ENCODE measurements at regions not wholly inside any gene's neighbourhood (a gene's known extent, or its start where the extent isn't known, plus 50 kb on each side); places are given as distances from the start of the nearest gene placed in this dataset.

- Histone ChIP-seq H3K4me3 (ENCODE audit: extremely low read depth, insufficient read depth, low read length, poor library complexity, severe bottlenecking) (no peak overlapping the region), H3K36me3 (ENCODE audit: control insufficient read depth, insufficient read depth, low read length) (no peaks in the 10 kb centered on the region), H3K27ac (ENCODE audit: low read depth, low read length, severe bottlenecking) (no peak overlapping the region), H3K4me1 (ENCODE audit: control insufficient read depth, insufficient read depth, low read length, poor library complexity, severe bottlenecking) (no peaks in the 10 kb centered on the region), H3K9me3 (ENCODE audit: control insufficient read depth, low read length) (no peaks in the 10 kb centered on the region)
- no CpG with 5 or more reads among the region's 1 CpG for WGBS, 2 experiments (ENCODE audit: insufficient coverage in 2 of 2)
These were observed 821.2 kb downstream of the RPA4 start for GRCh38 chrX:97704881-97705280.

GRCh38 chrX:97705936-97706335, 822.2 kb downstream of the RPA4 start:
- Histone ChIP-seq H3K4me3 (ENCODE audit: extremely low read depth, insufficient read depth, low read length, poor library complexity, severe bottlenecking) (no peak overlapping the region), H3K27ac (ENCODE audit: low read depth, low read length, severe bottlenecking) (no peak overlapping the region), H3K36me3 (ENCODE audit: control insufficient read depth, insufficient read depth, low read length) (no peaks in the 10 kb centered on the region), H3K4me1 (ENCODE audit: control insufficient read depth, insufficient read depth, low read length, poor library complexity, severe bottlenecking) (no peaks in the 10 kb centered on the region), H3K9me3 (ENCODE audit: control insufficient read depth, low read length) (no peaks in the 10 kb centered on the region)
- 93% methylated on average over 2 of the region's 2 CpGs; no CpG with 5 or more reads in 1 of the 2 experiments for WGBS, 2 experiments (ENCODE audit: insufficient coverage in 2 of 2)

- Histone ChIP-seq H3K27ac (ENCODE audit: low read depth, low read length, severe bottlenecking) (no peak overlapping the region), H3K9me3 (ENCODE audit: control insufficient read depth, low read length) (no peaks in the 10 kb centered on the region)
These were observed 830.4 kb downstream of the RPA4 start for GRCh38 chrX:97714072-97714471.

GRCh38 chrX:97728215-97728614, 844.5 kb downstream of the RPA4 start:
- Histone ChIP-seq H3K4me3 (ENCODE audit: extremely low read depth, insufficient read depth, low read length, poor library complexity, severe bottlenecking) (no peak overlapping the region), H3K36me3 (ENCODE audit: control insufficient read depth, insufficient read depth, low read length) (no peaks in the 10 kb centered on the region), H3K4me1 (ENCODE audit: control insufficient read depth, insufficient read depth, low read length, poor library complexity, severe bottlenecking) (no peaks in the 10 kb centered on the region), H3K27ac (ENCODE audit: low read depth, low read length, severe bottlenecking) (no peak overlapping the region), H3K9me3 (ENCODE audit: control insufficient read depth, low read length) (no peaks in the 10 kb centered on the region)
- 100% methylated on average over 1 of the region's 2 CpGs for WGBS, 2 experiments (ENCODE audit: insufficient coverage in 2 of 2)

More at GRCh38 chrX:97714072-97714471, 830.4 kb downstream of the RPA4 start:
- Histone ChIP-seq H3K4me3 (ENCODE audit: extremely low read depth, insufficient read depth, low read length, poor library complexity, severe bottlenecking) (no peak overlapping the region), H3K4me1 (ENCODE audit: control insufficient read depth, insufficient read depth, low read length, poor library complexity, severe bottlenecking) (no peaks in the 10 kb centered on the region), H3K36me3 (ENCODE audit: control insufficient read depth, insufficient read depth, low read length) (no peaks in the 10 kb centered on the region)

GRCh38 chrX:97740044-97740443, 856.3 kb downstream of the RPA4 start:
- H3K27ac ChIP-seq (ENCODE audit: low read depth, low read length, severe bottlenecking) = no peak overlapping the region
- H3K36me3 ChIP-seq (ENCODE audit: control insufficient read depth, insufficient read depth, low read length) = no peaks in the 10 kb centered on the region

GRCh38 chrX:97740886-97741285, 857.2 kb downstream of the RPA4 start:
- Histone ChIP-seq H3K27ac (ENCODE audit: low read depth, low read length, severe bottlenecking) (no peak overlapping the region), H3K36me3 (ENCODE audit: control insufficient read depth, insufficient read depth, low read length) (no peaks in the 10 kb centered on the region), H3K4me1 (ENCODE audit: control insufficient read depth, insufficient read depth, low read length, poor library complexity, severe bottlenecking) (no peaks in the 10 kb centered on the region), H3K4me3 (ENCODE audit: extremely low read depth, insufficient read depth, low read length, poor library complexity, severe bottlenecking) (no peak overlapping the region), H3K9me3 (ENCODE audit: control insufficient read depth, low read length) (no peaks in the 10 kb centered on the region)
- no CpG with 5 or more reads among the region's 1 CpG for WGBS, 2 experiments (ENCODE audit: insufficient coverage in 2 of 2)

More at GRCh38 chrX:97740044-97740443, 856.3 kb downstream of the RPA4 start:
- no peaks in the 10 kb centered on the region for H3K9me3 ChIP-seq (ENCODE audit: control insufficient read depth, low read length)
- no peak overlapping the region for H3K4me3 ChIP-seq (ENCODE audit: extremely low read depth, insufficient read depth, low read length, poor library complexity, severe bottlenecking)
- H3K4me1 ChIP-seq (ENCODE audit: control insufficient read depth, insufficient read depth, low read length, poor library complexity, severe bottlenecking) = no peaks in the 10 kb centered on the region

GRCh38 chrX:97743014-97743413, 859.3 kb downstream of the RPA4 start:
- H3K4me1 ChIP-seq (ENCODE audit: control insufficient read depth, insufficient read depth, low read length, poor library complexity, severe bottlenecking) = no peaks in the 10 kb centered on the region
- no CpG with 5 or more reads among the region's 3 CpGs for WGBS, 2 experiments (ENCODE audit: insufficient coverage in 2 of 2)

GRCh38 chrX:97747346-97747745, 863.6 kb downstream of the RPA4 start:
- WGBS, 2 experiments (ENCODE audit: insufficient coverage in 2 of 2) = no CpG with 5 or more reads among the region's 7 CpGs
- no peaks in the 10 kb centered on the region for H3K4me1 ChIP-seq (ENCODE audit: control insufficient read depth, insufficient read depth, low read length, poor library complexity, severe bottlenecking)
- no peaks in the 10 kb centered on the region for H3K36me3 ChIP-seq (ENCODE audit: control insufficient read depth, insufficient read depth, low read length)
- no peak overlapping the region for H3K4me3 ChIP-seq (ENCODE audit: extremely low read depth, insufficient read depth, low read length, poor library complexity, severe bottlenecking)
- H3K9me3 ChIP-seq (ENCODE audit: control insufficient read depth, low read length) = no peaks in the 10 kb centered on the region
- no peak overlapping the region for H3K27ac ChIP-seq (ENCODE audit: low read depth, low read length, severe bottlenecking)

More at GRCh38 chrX:97743014-97743413, 859.3 kb downstream of the RPA4 start:
- Histone ChIP-seq H3K4me3 (ENCODE audit: extremely low read depth, insufficient read depth, low read length, poor library complexity, severe bottlenecking) (no peak overlapping the region), H3K36me3 (ENCODE audit: control insufficient read depth, insufficient read depth, low read length) (no peaks in the 10 kb centered on the region), H3K27ac (ENCODE audit: low read depth, low read length, severe bottlenecking) (no peak overlapping the region), H3K9me3 (ENCODE audit: control insufficient read depth, low read length) (no peaks in the 10 kb centered on the region)

GRCh38 chrX:97751016-97751415, 867.3 kb downstream of the RPA4 start:
- no peaks in the 10 kb centered on the region for H3K9me3 ChIP-seq (ENCODE audit: control insufficient read depth, low read length)
- H3K36me3 ChIP-seq (ENCODE audit: control insufficient read depth, insufficient read depth, low read length) = no peaks in the 10 kb centered on the region
- no peak overlapping the region for H3K27ac ChIP-seq (ENCODE audit: low read depth, low read length, severe bottlenecking)
- H3K4me1 ChIP-seq (ENCODE audit: control insufficient read depth, insufficient read depth, low read length, poor library complexity, severe bottlenecking) = no peaks in the 10 kb centered on the region
- H3K4me3 ChIP-seq (ENCODE audit: extremely low read depth, insufficient read depth, low read length, poor library complexity, severe bottlenecking) = no peak overlapping the region
- 90 to 100% methylated on average over 1 to 2 of the region's 4 CpGs for WGBS, 2 experiments (ENCODE audit: insufficient coverage in 2 of 2)

GRCh38 chrX:97751735-97752134, 868.0 kb downstream of the RPA4 start:
- Histone ChIP-seq H3K27ac (ENCODE audit: low read depth, low read length, severe bottlenecking) (no peak overlapping the region), H3K9me3 (ENCODE audit: control insufficient read depth, low read length) (no peaks in the 10 kb centered on the region), H3K4me1 (ENCODE audit: control insufficient read depth, insufficient read depth, low read length, poor library complexity, severe bottlenecking) (no peaks in the 10 kb centered on the region), H3K4me3 (ENCODE audit: extremely low read depth, insufficient read depth, low read length, poor library complexity, severe bottlenecking) (no peak overlapping the region), H3K36me3 (ENCODE audit: control insufficient read depth, insufficient read depth, low read length) (no peaks in the 10 kb centered on the region)
- WGBS, 2 experiments (ENCODE audit: insufficient coverage in 2 of 2) = no CpG with 5 or more reads among the region's 4 CpGs

- Histone ChIP-seq H3K36me3 (ENCODE audit: control insufficient read depth, insufficient read depth, low read length) (no peaks in the 10 kb centered on the region), H3K27ac (ENCODE audit: low read depth, low read length, severe bottlenecking) (no peak overlapping the region), H3K4me3 (ENCODE audit: extremely low read depth, insufficient read depth, low read length, poor library complexity, severe bottlenecking) (no peak overlapping the region), H3K9me3 (ENCODE audit: control insufficient read depth, low read length) (no peaks in the 10 kb centered on the region), H3K4me1 (ENCODE audit: control insufficient read depth, insufficient read depth, low read length, poor library complexity, severe bottlenecking) (no peaks in the 10 kb centered on the region)
- 100% methylated on average over 1 of the region's 5 CpGs; no CpG with 5 or more reads in 1 of the 2 experiments for WGBS, 2 experiments (ENCODE audit: insufficient coverage in 2 of 2)
These were observed 873.2 kb downstream of the RPA4 start for GRCh38 chrX:97756879-97757278.

- H3K9me3 ChIP-seq (ENCODE audit: control insufficient read depth, low read length) = no peaks in the 10 kb centered on the region
These were observed 879.7 kb downstream of the RPA4 start for GRCh38 chrX:97763391-97763790.

More at GRCh38 chrX:97763391-97763790, 879.7 kb downstream of the RPA4 start:
- H3K36me3 ChIP-seq (ENCODE audit: control insufficient read depth, insufficient read depth, low read length) = no peaks in the 10 kb centered on the region
- H3K27ac ChIP-seq (ENCODE audit: low read depth, low read length, severe bottlenecking) = no peak overlapping the region
- H3K4me1 ChIP-seq (ENCODE audit: control insufficient read depth, insufficient read depth, low read length, poor library complexity, severe bottlenecking) = peaks cover 5% of the 10 kb centered on the region
- H3K4me3 ChIP-seq (ENCODE audit: extremely low read depth, insufficient read depth, low read length, poor library complexity, severe bottlenecking) = no peak overlapping the region

Measured in mesodermal cell (in vitro differentiated cells).